Karpas-422 (cell line): ENCODE measurements at regions not wholly inside any gene's neighbourhood (a gene's known extent, or its start where the extent isn't known, plus 50 kb on each side); places are given as distances from the start of the nearest gene placed in this dataset.
"Not testable (repeated sequence)": the region's sequence is repeated elsewhere in the genome, so short reads cannot be mapped to it uniquely, and the experiment has no call there.

Experiments
- DNase-seq: peaks from one replicate; pipeline ENCODE4 v3.0.0-alpha.2; 2015
- H2AFZ ChIP-seq: fragments of 200-600 bp; sonication (generic); 2 replicates; pipeline ENCODE4 v1.6.1; 2014; ENCODE audit warnings: antibody characterized with exemption, low read length, mixed read lengths
- H3K27ac ChIP-seq: fragments of 200-600 bp; sonication (generic); 2 replicates; pipeline ENCODE4 v1.5.1; 2014; ENCODE audit warnings: mild to moderate bottlenecking, low read length, moderate library complexity
- H3K27me3 ChIP-seq: fragments of 200-600 bp; sonication (generic); 2 replicates; pipeline ENCODE4 v1.6.1; 2014; ENCODE audit warnings: low read length, mixed read lengths
- H3K36me3 ChIP-seq: fragments of 200-600 bp; sonication (generic); 2 replicates; pipeline ENCODE4 v1.6.1; 2014; ENCODE audit warnings: low read length, mixed read lengths; ENCODE audit not compliant: insufficient read depth
- H3K4me1 ChIP-seq: fragments of 200-600 bp; sonication (generic); 2 replicates; pipeline ENCODE4 v1.6.1; 2014; ENCODE audit warnings: mild to moderate bottlenecking, low read length, mixed read lengths
- H3K4me2 ChIP-seq: fragments of 200-600 bp; sonication (generic); 2 replicates; pipeline ENCODE4 v1.6.1; 2014; ENCODE audit warnings: low read length, low read depth, mild to moderate bottlenecking; ENCODE audit not compliant: poor library complexity, severe bottlenecking
- H3K4me3 ChIP-seq: fragments of 200-600 bp; sonication (generic); 2 replicates; pipeline ENCODE4 v1.5.1; 2014; ENCODE audit warnings: mild to moderate bottlenecking, antibody characterized with exemption, low read length, mixed read lengths
- H3K79me2 ChIP-seq: fragments of 200-600 bp; sonication (generic); 2 replicates; pipeline ENCODE4 v1.6.1; 2014; ENCODE audit warnings: mild to moderate bottlenecking, low read length, mixed read lengths
- H3K9ac ChIP-seq: fragments of 200-600 bp; sonication (generic); 2 replicates; pipeline ENCODE4 v1.6.0; 2014; ENCODE audit warnings: low read length
- H3K9me2 ChIP-seq: fragments of 200-600 bp; sonication (generic), shearing (Covaris generic); replicated peaks from 2 replicates; pipeline ENCODE4 v1.6.0; 2014; ENCODE audit warnings: mild to moderate bottlenecking, low read length, moderate library complexity; ENCODE audit not compliant: insufficient read depth
- H3K9me3 ChIP-seq: fragments of 300-700, 200-600 bp; sonication (generic); 2 replicates; pipeline ENCODE4 v1.6.1; 2014; ENCODE audit warnings: low read length, mixed read lengths
- H4K20me1 ChIP-seq: fragments of 200-600 bp; sonication (generic); 2 replicates; pipeline ENCODE4 v1.6.1; 2014; ENCODE audit warnings: mild to moderate bottlenecking, antibody characterized with exemption, low read length, low read depth; ENCODE audit not compliant: insufficient read depth

GRCh38 chr18:51340332-51340731 lies 142.9 kb upstream of the MEX3C start:
- no peak overlapping the region for H3K9ac ChIP-seq
- no peaks in the 10 kb centered on the region for H4K20me1 ChIP-seq
- no peaks in the 10 kb centered on the region for H3K79me2 ChIP-seq
- H2AFZ ChIP-seq, result no peak overlapping the region
- H3K9me3 ChIP-seq, result no peaks in the 10 kb centered on the region
- H3K4me1 ChIP-seq, result no peaks in the 10 kb centered on the region
- H3K4me2 ChIP-seq, result no peak overlapping the region
- H3K4me3 ChIP-seq, result no peak overlapping the region
- no peaks in the 10 kb centered on the region for H3K9me2 ChIP-seq
- no peaks in the 10 kb centered on the region for H3K36me3 ChIP-seq
- H3K27ac ChIP-seq, result no peak overlapping the region
- no peak for DNase-seq
- no peaks in the 10 kb centered on the region for H3K27me3 ChIP-seq

DNA sequence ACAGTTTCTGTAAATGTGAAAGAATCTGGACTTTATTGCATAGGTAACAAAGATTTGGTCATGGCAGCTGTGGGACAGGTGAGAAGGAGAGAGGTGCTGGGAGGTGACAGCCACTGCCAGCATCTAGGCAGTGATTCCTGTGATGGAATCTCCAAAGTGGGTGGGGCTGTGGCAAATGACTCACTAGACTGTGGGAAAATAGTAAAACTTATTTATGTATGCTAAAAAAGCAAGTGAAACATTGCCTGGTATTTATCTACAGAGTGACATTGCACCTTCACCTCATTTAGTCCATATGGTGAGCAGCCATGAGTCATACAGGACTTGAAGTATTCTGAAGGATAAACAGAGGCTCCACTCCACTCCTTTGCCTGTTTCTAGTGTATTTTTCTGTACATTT lies 145.3 kb upstream of the MEX3C start:
- H3K9ac ChIP-seq, result no peak overlapping the region
- H3K4me1 ChIP-seq, result no peaks in the 10 kb centered on the region
- no peaks in the 10 kb centered on the region for H3K27me3 ChIP-seq
- H3K4me3 ChIP-seq, result no peak overlapping the region
- no peak overlapping the region for H3K27ac ChIP-seq
- no peak overlapping the region for H2AFZ ChIP-seq
- no peaks in the 10 kb centered on the region for H3K36me3 ChIP-seq
- DNase-seq, result no peak
- no peaks in the 10 kb centered on the region for H3K79me2 ChIP-seq
- H3K4me2 ChIP-seq, result no peak overlapping the region
- H3K9me3 ChIP-seq, result no peaks in the 10 kb centered on the region
- H3K9me2 ChIP-seq, result no peaks in the 10 kb centered on the region
- no peaks in the 10 kb centered on the region for H4K20me1 ChIP-seq

- no peaks in the 10 kb centered on the region for H3K27me3 ChIP-seq
- H4K20me1 ChIP-seq, result no peaks in the 10 kb centered on the region
- H2AFZ ChIP-seq, result no peak overlapping the region
- no peak overlapping the region for H3K4me3 ChIP-seq
- no peaks in the 10 kb centered on the region for H3K9me3 ChIP-seq
- no peaks in the 10 kb centered on the region for H3K36me3 ChIP-seq
- no peak overlapping the region for H3K27ac ChIP-seq
- DNase-seq, result no peak
- H3K4me2 ChIP-seq, result no peak overlapping the region
- H3K9me2 ChIP-seq, result no peaks in the 10 kb centered on the region
- H3K79me2 ChIP-seq, result no peaks in the 10 kb centered on the region
- H3K9ac ChIP-seq, result no peak overlapping the region
- no peaks in the 10 kb centered on the region for H3K4me1 ChIP-seq
Measured at GRCh38 chr18:51345848-51346391, 148.4 kb upstream of the MEX3C start.

- Histone ChIP-seq H3K4me2 (no peak overlapping the region), H3K9me2 (no peaks in the 10 kb centered on the region), H3K4me3 (no peak overlapping the region), H3K79me2 (no peaks in the 10 kb centered on the region), H4K20me1 (no peaks in the 10 kb centered on the region), H3K9me3 (no peaks in the 10 kb centered on the region), H3K36me3 (no peaks in the 10 kb centered on the region), H3K9ac (no peak overlapping the region), H3K27ac (no peak overlapping the region), H3K4me1 (no peaks in the 10 kb centered on the region), H3K27me3 (no peaks in the 10 kb centered on the region), H2AFZ (no peak overlapping the region)
- no peak for DNase-seq
Measured at GRCh38 chr18:51346404-51346803, 148.9 kb upstream of the MEX3C start.

GRCh38 chr18:51350081-51350480 lies 152.6 kb upstream of the MEX3C start:
- no peak for DNase-seq
- no peaks in the 10 kb centered on the region for H4K20me1 ChIP-seq
- no peaks in the 10 kb centered on the region for H3K36me3 ChIP-seq
- H3K9ac ChIP-seq, result no peak overlapping the region
- H3K27ac ChIP-seq, result no peak overlapping the region
- H3K4me1 ChIP-seq, result no peaks in the 10 kb centered on the region
- no peak overlapping the region for H2AFZ ChIP-seq
- H3K4me2 ChIP-seq, result no peak overlapping the region
- no peaks in the 10 kb centered on the region for H3K9me2 ChIP-seq
- H3K79me2 ChIP-seq, result no peaks in the 10 kb centered on the region
- no peaks in the 10 kb centered on the region for H3K27me3 ChIP-seq
- H3K9me3 ChIP-seq, result no peaks in the 10 kb centered on the region
- H3K4me3 ChIP-seq, result no peak overlapping the region

DNA sequence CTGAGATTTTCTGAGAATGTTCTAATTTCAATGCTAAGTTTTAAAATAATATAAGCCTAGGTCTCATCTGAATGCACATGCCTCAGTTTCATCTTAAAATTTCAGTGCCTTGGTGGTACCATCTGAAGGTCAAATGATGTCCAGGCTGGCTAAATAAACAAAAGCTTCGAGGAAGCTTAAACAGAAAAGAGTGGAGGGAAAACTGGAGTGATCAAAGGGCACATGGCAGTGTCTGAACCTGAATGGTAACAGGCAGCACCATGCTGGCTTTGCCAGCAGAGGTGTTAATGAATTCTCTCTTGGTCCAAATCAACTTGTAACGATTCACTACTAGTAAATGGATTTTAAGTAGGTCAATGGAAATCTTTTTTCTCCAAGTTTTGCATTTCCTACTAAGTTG lies 158.4 kb upstream of the MEX3C start:
- H3K9ac ChIP-seq, result no peak overlapping the region
- no peak overlapping the region for H3K27ac ChIP-seq
- H3K9me2 ChIP-seq, result no peaks in the 10 kb centered on the region
- no peaks in the 10 kb centered on the region for H3K27me3 ChIP-seq
- no peak overlapping the region for H2AFZ ChIP-seq
- no peaks in the 10 kb centered on the region for H3K9me3 ChIP-seq
- no peak overlapping the region for H3K4me3 ChIP-seq
- no peaks in the 10 kb centered on the region for H4K20me1 ChIP-seq
- H3K36me3 ChIP-seq, result no peaks in the 10 kb centered on the region
- no peaks in the 10 kb centered on the region for H3K79me2 ChIP-seq
- H3K4me1 ChIP-seq, result no peaks in the 10 kb centered on the region
- H3K4me2 ChIP-seq, result no peak overlapping the region
- DNase-seq, result no peak

DNA sequence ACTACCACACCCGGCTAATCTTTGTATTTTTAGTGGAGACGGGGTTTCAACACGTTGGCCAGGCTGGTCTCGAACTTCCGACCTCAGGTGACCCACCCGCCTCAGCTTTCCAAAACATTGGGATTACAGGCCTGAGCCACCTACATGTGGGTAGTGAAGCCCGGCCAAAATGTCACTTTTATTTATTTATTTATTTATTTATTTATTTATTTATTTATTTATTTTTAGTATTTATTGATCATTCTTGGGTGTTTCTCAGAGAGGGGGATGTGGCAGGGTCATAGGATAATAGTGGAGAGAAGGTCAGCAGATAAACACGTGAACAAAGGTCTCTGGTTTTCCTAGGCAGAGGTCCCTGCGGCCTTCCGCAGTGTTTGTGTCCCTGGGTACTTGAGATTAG lies 162.8 kb upstream of the MEX3C start:
- H3K79me2 ChIP-seq, H3K36me3 ChIP-seq, H4K20me1 ChIP-seq, H3K4me3 ChIP-seq, H3K9ac ChIP-seq, DNase-seq, H3K9me2 ChIP-seq, H3K4me2 ChIP-seq, H3K9me3 ChIP-seq, H3K4me1 ChIP-seq, H2AFZ ChIP-seq, H3K27me3 ChIP-seq, H3K27ac ChIP-seq: not testable (repeated sequence)

- Histone ChIP-seq H3K9ac (no peak overlapping the region), H3K9me2 (no peaks in the 10 kb centered on the region), H3K36me3 (no peaks in the 10 kb centered on the region), H2AFZ (no peak overlapping the region), H4K20me1 (no peaks in the 10 kb centered on the region), H3K4me1 (no peaks in the 10 kb centered on the region), H3K4me3 (no peak overlapping the region), H3K79me2 (no peaks in the 10 kb centered on the region), H3K27me3 (no peaks in the 10 kb centered on the region), H3K27ac (no peak overlapping the region), H3K9me3 (no peaks in the 10 kb centered on the region), H3K4me2 (no peak overlapping the region)
- DNase-seq, result no peak
Measured at GRCh38 chr18:51361130-51361860, 163.8 kb upstream of the MEX3C start.
